ENCODE measurements at regions not wholly inside any gene's neighbourhood (a gene's known extent, or its start where the extent isn't known, plus 50 kb on each side); places are given as distances from the start of the nearest gene placed in this dataset.

DNA sequence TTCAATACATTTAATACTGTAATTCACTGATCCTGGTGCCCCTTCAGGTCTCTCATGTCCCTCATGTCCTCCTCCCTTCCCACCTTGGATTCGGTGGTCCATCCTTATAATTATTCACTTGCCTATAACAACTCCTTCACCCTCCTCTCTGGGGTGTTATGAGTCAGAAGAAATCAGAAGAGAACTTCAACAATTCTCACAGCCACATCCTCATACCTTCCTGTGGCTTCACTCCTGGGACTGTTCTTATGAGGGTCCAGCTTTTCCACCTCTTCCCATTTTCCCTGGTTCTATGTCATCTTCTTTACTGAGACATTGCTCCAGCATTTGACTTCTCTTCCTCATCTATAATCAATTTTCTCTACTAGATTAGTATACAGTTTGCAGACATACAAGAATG lies 406.1 kb downstream of the NR2F1-AS1 start:
- Histone ChIP-seq H3K18ac (ENCODE audit: low read length) (no peak overlapping the region), H3K23ac (ENCODE audit: low read length) (no peak overlapping the region), H3K79me1 (ENCODE audit: low read length) (no peaks in the 10 kb centered on the region), H3K27ac (ENCODE audit: low read depth, low read length) (no peak overlapping the region), H2BK12ac (ENCODE audit: low read length) (no peak overlapping the region), H3K4me2 (ENCODE audit: low read length) (no peak overlapping the region), H3K79me2 (ENCODE audit: control insufficient read depth, insufficient read depth, low read length, poor library complexity) (no peaks in the 10 kb centered on the region), H4K91ac (ENCODE audit: low read depth, low read length) (no peak overlapping the region), H3K36me3 (ENCODE audit: control insufficient read depth in 1 of 2, insufficient read depth in 2 of 2, low read length in 2 of 2) (no peaks in the 10 kb centered on the region), H3K4ac (ENCODE audit: low read depth, low read length) (no peak overlapping the region), H4K12ac (ENCODE audit: low read depth, low read length) (no peak overlapping the region), H2BK120ac (ENCODE audit: insufficient read depth, low read length, poor library complexity) (no peak overlapping the region), H3K27me3 (ENCODE audit: insufficient read depth, low read length) (no peaks in the 10 kb centered on the region), H3K4me1 (ENCODE audit: control insufficient read depth in 1 of 2, insufficient read depth in 2 of 2, low read length in 2 of 2) (no peaks in the 10 kb centered on the region), H2AK5ac (ENCODE audit: low read length) (no peak overlapping the region), H2BK5ac (ENCODE audit: low read depth, low read length, poor library complexity) (no peak overlapping the region), H3K4me3 (ENCODE audit: low read depth, low read length) (no peak overlapping the region), H3K9me3 (ENCODE audit: insufficient read depth, low read depth, low read length) (no peaks in the 10 kb centered on the region), H3K14ac (ENCODE audit: low read length) (no peak overlapping the region), H2AFZ (ENCODE audit: insufficient read depth, low read length, poor library complexity) (no peak overlapping the region), H4K8ac (ENCODE audit: low read depth, low read length) (no peak overlapping the region), H3K9ac (ENCODE audit: low read length) (no peak overlapping the region)
- WGBS (ENCODE audit: extremely low coverage, insufficient coverage, insufficient read length) = no CpG with 5 or more reads among the region's 1 CpG
- no peak for DNase-seq

DNA sequence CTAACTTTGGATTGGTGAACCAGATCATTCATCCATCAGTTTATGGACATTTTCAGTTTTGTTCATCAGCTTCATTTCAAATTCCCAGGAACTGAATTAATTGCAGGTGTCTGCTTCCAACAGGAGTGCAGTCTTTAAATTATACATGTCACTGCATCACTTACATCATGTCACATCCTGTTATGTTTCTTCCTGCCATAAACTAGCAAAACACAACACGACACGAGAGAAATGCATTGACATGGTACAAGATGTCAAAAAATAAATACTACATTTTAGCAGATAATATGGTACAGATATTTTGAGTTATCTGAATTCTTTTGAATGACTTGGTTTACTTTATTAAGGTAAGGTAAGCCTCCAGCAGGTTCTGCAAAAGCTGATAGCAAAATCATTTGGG lies 415.5 kb downstream of the NR2F1-AS1 start:
- Histone ChIP-seq H2BK5ac (ENCODE audit: low read depth, low read length, poor library complexity) (no peak overlapping the region), H3K14ac (ENCODE audit: low read length) (no peak overlapping the region), H3K36me3 (ENCODE audit: control insufficient read depth in 1 of 2, insufficient read depth in 2 of 2, low read length in 2 of 2) (no peaks in the 10 kb centered on the region), H2BK120ac (ENCODE audit: insufficient read depth, low read length, poor library complexity) (no peak overlapping the region), H4K12ac (ENCODE audit: low read depth, low read length) (no peak overlapping the region), H4K8ac (ENCODE audit: low read depth, low read length) (no peak overlapping the region), H2BK12ac (ENCODE audit: low read length) (no peak overlapping the region), H2AFZ (ENCODE audit: insufficient read depth, low read length, poor library complexity) (no peak overlapping the region), H3K27me3 (ENCODE audit: insufficient read depth, low read length) (no peaks in the 10 kb centered on the region), H3K4ac (ENCODE audit: low read depth, low read length) (no peak overlapping the region), H4K91ac (ENCODE audit: low read depth, low read length) (no peak overlapping the region), H3K4me1 (ENCODE audit: control insufficient read depth in 1 of 2, insufficient read depth in 2 of 2, low read length in 2 of 2) (peaks cover 3 to 4% of the 10 kb centered on the region in 2 experiments), H2AK5ac (ENCODE audit: low read length) (no peak overlapping the region), H3K79me1 (ENCODE audit: low read length) (no peaks in the 10 kb centered on the region), H3K18ac (ENCODE audit: low read length) (no peak overlapping the region), H3K79me2 (ENCODE audit: control insufficient read depth, insufficient read depth, low read length, poor library complexity) (no peaks in the 10 kb centered on the region), H3K23ac (ENCODE audit: low read length) (no peak overlapping the region), H3K9ac (ENCODE audit: low read length) (no peak overlapping the region), H3K27ac (ENCODE audit: low read depth, low read length) (no peak overlapping the region), H3K4me2 (ENCODE audit: low read length) (no peak overlapping the region), H3K4me3 (ENCODE audit: low read depth, low read length) (no peak overlapping the region), H3K9me3 (ENCODE audit: insufficient read depth, low read depth, low read length) (no peaks in the 10 kb centered on the region)
- DNase-seq = no peak
- WGBS (ENCODE audit: extremely low coverage, insufficient coverage, insufficient read length) = no CpG with 5 or more reads among the region's 2 CpGs

DNA sequence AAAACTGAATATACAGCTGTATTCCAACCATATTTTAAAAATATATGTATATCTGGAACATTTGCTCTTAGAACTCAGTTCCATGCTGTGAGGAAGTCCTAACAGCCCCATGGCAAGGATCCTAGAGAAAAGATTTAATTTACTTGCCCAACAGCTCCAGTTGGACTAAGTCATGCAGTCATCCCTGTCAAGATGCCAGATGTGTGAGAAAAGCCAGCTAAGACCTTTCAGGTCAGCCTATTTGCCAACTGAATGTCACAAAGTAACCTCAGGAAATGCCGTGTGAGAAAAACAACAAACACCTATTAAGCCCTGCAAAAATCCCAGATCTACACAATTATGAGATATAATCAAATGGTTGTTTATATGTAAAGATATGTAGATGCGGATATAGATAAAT lies 416.3 kb downstream of the NR2F1-AS1 start:
- Histone ChIP-seq H2AK5ac (ENCODE audit: low read length) (no peak overlapping the region), H4K8ac (ENCODE audit: low read depth, low read length) (no peak overlapping the region), H3K79me1 (ENCODE audit: low read length) (no peaks in the 10 kb centered on the region), H3K4me2 (ENCODE audit: low read length) (no peak overlapping the region), H3K23ac (ENCODE audit: low read length) (no peak overlapping the region), H3K27ac (ENCODE audit: low read depth, low read length) (no peak overlapping the region), H3K4me3 (ENCODE audit: low read depth, low read length) (no peak overlapping the region), H3K4me1 (ENCODE audit: control insufficient read depth in 1 of 2, insufficient read depth in 2 of 2, low read length in 2 of 2) (peaks cover 3 to 4% of the 10 kb centered on the region in 2 experiments), H3K27me3 (ENCODE audit: insufficient read depth, low read length) (no peaks in the 10 kb centered on the region), H3K18ac (ENCODE audit: low read length) (no peak overlapping the region), H3K14ac (ENCODE audit: low read length) (no peak overlapping the region), H2BK5ac (ENCODE audit: low read depth, low read length, poor library complexity) (no peak overlapping the region), H2BK120ac (ENCODE audit: insufficient read depth, low read length, poor library complexity) (no peak overlapping the region), H3K4ac (ENCODE audit: low read depth, low read length) (no peak overlapping the region), H4K91ac (ENCODE audit: low read depth, low read length) (no peak overlapping the region), H3K9ac (ENCODE audit: low read length) (no peak overlapping the region), H4K12ac (ENCODE audit: low read depth, low read length) (no peak overlapping the region), H2BK12ac (ENCODE audit: low read length) (no peak overlapping the region), H2AFZ (ENCODE audit: insufficient read depth, low read length, poor library complexity) (no peak overlapping the region), H3K36me3 (ENCODE audit: control insufficient read depth in 1 of 2, insufficient read depth in 2 of 2, low read length in 2 of 2) (no peaks in the 10 kb centered on the region), H3K79me2 (ENCODE audit: control insufficient read depth, insufficient read depth, low read length, poor library complexity) (no peaks in the 10 kb centered on the region), H3K9me3 (ENCODE audit: insufficient read depth, low read depth, low read length) (no peaks in the 10 kb centered on the region)
- no CpG with 5 or more reads among the region's 2 CpGs for WGBS (ENCODE audit: extremely low coverage, insufficient coverage, insufficient read length)
- no peak for DNase-seq

DNA sequence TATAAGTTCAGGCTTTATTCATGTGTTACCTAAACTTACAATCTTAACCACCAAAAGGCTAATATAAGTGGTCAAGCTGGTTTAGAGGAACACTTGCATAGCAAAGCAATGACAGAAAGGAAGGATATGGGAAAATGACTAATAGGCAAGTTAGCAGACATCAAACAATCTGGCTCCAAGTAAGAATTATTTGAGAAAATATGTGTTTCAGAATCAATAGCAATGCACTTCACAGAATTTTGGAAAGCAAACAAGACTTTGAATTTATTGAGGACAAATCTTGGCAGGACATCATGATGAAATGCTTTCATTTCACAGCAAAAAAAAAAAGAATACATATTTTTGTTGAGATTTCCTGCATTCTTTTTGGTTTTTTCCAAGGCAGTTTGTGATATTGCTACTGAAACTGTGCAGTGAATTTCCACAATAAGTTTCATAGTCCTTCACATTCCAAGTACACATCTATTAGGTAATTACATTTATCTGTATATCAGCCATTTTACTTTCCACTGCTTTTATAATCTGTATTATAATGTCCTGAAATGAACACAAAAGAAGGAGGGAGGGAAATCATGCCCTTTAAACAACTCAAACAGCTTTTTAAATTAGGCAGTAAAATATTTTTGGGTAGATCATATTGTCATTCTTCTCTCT lies 417.9 kb downstream of the NR2F1-AS1 start:
- Histone ChIP-seq H3K79me2 (ENCODE audit: control insufficient read depth, insufficient read depth, low read length, poor library complexity) (no peaks in the 10 kb centered on the region), H3K14ac (ENCODE audit: low read length) (no peak overlapping the region), H3K27me3 (ENCODE audit: insufficient read depth, low read length) (no peaks in the 10 kb centered on the region), H3K4me2 (ENCODE audit: low read length) (no peak overlapping the region), H3K36me3 (ENCODE audit: control insufficient read depth in 1 of 2, insufficient read depth in 2 of 2, low read length in 2 of 2) (no peaks in the 10 kb centered on the region), H4K91ac (ENCODE audit: low read depth, low read length) (no peak overlapping the region), H3K79me1 (ENCODE audit: low read length) (no peaks in the 10 kb centered on the region), H3K9ac (ENCODE audit: low read length) (no peak overlapping the region), H3K23ac (ENCODE audit: low read length) (no peak overlapping the region), H3K18ac (ENCODE audit: low read length) (no peak overlapping the region), H2AFZ (ENCODE audit: insufficient read depth, low read length, poor library complexity) (no peak overlapping the region), H4K12ac (ENCODE audit: low read depth, low read length) (no peak overlapping the region), H3K4ac (ENCODE audit: low read depth, low read length) (no peak overlapping the region), H3K4me3 (ENCODE audit: low read depth, low read length) (no peak overlapping the region), H3K27ac (ENCODE audit: low read depth, low read length) (no peak overlapping the region), H3K4me1 (ENCODE audit: control insufficient read depth in 1 of 2, insufficient read depth in 2 of 2, low read length in 2 of 2) (peaks cover 3 to 4% of the 10 kb centered on the region in 2 experiments), H2BK120ac (ENCODE audit: insufficient read depth, low read length, poor library complexity) (no peak overlapping the region), H2BK12ac (ENCODE audit: low read length) (no peak overlapping the region), H3K9me3 (ENCODE audit: insufficient read depth, low read depth, low read length) (no peaks in the 10 kb centered on the region), H2BK5ac (ENCODE audit: low read depth, low read length, poor library complexity) (no peak overlapping the region), H2AK5ac (ENCODE audit: low read length) (no peak overlapping the region), H4K8ac (ENCODE audit: low read depth, low read length) (no peak overlapping the region)
- DNase-seq = peak; percentile 8 to 75
